NCI-H1092 treated with DMSO at 0.1 percent for 48 hours (cell line): ENCODE measurements at regions not wholly inside any gene's neighbourhood (a gene's known extent, or its start where the extent isn't known, plus 50 kb on each side); places are given as distances from the start of the nearest gene placed in this dataset.
"Not testable (repeated sequence)": the region's sequence is repeated elsewhere in the genome, so short reads cannot be mapped to it uniquely, and the experiment has no call there.

ENCODE experiments used
- DNase-seq: peaks from one replicate; lab custom pipeline; 2025; lab: John Stamatoyannopoulos, UW

GRCh38 chr4:127478271-127478670 is 154.5 kb upstream of the INTU start:
- not testable (repeated sequence) for DNase-seq

DNA sequence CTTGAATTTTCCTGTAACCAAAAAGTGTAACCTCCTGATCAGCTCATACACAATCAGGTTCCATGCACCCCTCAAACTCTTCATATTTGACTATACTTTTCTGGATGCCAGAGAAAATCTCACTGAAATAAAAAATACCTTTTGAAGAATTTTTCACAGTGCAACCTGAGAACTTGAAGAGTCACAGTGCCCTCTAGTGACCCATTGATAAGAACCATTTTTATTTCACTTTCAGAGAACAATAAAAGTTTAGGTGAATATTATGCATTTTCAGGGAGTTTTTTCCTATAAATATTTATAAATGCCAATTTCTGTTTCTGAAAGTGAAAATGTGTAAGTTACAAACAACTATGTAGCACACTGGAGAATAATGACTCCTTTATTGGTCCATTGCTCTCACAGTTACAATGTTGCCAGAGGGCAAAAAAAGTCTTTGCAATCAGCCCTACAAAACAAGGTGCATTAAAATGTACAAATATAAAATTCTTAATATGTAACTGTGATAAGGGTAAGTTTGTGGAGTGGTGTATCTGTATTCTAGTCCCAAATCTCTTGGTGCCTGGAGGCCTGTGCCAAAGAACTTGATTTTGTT is 153.6 kb upstream of the INTU start:
- DNase-seq: peak; percentile 51

DNA sequence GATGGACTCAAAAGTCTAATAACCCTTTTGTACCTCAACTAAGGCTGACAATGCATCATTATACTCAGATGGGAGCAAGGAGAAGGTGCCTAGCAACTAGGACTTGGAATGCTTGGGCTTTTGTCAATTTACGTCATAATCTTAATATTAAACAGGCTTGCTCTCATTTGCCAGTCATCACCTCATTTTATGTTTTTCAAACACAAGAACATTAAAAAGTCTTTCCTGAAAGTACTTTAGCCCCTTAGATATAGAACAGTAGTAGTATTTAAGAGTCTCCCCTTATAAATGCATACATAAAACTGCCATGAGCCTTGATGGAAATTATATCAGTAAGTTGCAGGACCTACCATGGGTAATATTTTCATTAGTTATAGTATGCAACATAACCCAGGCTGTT is 150.7 kb upstream of the INTU start:
- no peak for DNase-seq

DNA sequence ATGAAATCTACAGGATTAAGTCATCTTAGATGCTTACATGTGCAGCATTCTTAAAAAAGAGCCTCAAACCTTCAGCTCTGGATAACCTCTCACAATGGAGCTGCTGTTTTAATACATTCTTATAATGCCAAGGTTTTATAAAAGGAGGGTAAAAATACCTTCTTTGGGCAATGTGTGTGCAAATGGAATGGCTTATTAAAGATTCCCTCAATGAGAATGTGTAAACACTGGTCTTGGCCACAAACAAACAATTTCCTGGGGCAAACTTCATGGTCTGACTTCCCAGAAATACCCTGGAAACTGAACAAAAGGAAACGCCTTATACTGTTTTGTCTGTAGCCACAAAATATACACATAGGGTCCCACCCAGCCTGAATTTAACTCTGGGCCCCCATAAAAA is 148.6 kb upstream of the INTU start:
- DNase-seq: no peak

DNA sequence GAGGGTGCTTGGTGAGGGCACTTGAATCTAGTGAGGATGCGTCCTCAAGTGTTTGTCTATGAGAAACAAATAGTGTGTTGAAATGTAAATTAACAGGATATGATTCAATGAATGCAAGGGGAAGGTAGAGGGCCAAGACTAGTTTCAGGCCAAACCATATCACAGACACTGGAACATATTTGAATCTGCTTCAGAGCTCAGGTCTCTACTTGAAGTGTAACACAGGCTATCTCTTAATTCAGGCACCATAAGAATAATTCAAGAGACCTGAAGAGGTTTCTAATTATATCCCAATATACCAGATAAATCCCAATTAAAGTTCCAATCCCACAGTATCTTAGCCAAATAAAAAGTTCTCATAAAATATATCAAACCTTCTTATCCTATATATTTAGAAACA is 146.5 kb upstream of the INTU start:
- no peak for DNase-seq

- DNase-seq: no peak
Observed at GRCh38 chr4:127491571-127491970, 141.2 kb upstream of the INTU start.

GRCh38 chr4:127496875-127497274 is 135.9 kb upstream of the INTU start:
- DNase-seq: not testable (repeated sequence)

GRCh38 chr4:127498366-127498765 is 134.4 kb upstream of the INTU start:
- DNase-seq: no peak

- no peak for DNase-seq
Observed at GRCh38 chr4:127500242-127500641, 132.5 kb upstream of the INTU start.

GRCh38 chr4:127501103-127501502 is 131.7 kb upstream of the INTU start:
- DNase-seq: no peak

GRCh38 chr4:127503111-127503510 is 129.6 kb upstream of the INTU start:
- DNase-seq: no peak

- peak; percentile 49 for DNase-seq
Observed at GRCh38 chr4:127505203-127505602, 127.6 kb upstream of the INTU start.

- DNase-seq: no peak
Observed at GRCh38 chr4:127506283-127506682, 126.5 kb upstream of the INTU start.

GRCh38 chr4:127509155-127509554 is 123.6 kb upstream of the INTU start:
- DNase-seq: no peak

DNA sequence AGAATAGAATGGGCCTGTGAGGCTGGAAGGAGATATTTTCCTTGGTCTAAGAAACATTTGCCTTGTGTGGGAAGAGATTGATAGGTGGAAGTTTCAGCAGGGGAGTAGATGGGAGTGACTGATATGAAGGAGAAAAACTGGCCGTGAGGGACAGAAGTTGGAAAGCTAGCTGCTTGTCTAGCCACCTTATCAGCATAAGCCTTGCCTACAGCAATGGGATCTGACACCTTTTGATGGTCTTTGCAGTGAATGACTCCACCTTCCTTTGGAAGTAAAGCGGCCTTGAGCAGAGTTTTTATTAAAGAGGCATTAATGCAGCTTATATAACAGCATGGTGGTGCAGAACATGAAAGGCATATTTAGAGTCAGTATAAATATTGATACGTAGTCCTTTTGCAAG is 120.1 kb upstream of the INTU start:
- not testable (repeated sequence) for DNase-seq

- not testable (repeated sequence) for DNase-seq
Observed at GRCh38 chr4:127515259-127515658, 117.5 kb upstream of the INTU start.

DNA sequence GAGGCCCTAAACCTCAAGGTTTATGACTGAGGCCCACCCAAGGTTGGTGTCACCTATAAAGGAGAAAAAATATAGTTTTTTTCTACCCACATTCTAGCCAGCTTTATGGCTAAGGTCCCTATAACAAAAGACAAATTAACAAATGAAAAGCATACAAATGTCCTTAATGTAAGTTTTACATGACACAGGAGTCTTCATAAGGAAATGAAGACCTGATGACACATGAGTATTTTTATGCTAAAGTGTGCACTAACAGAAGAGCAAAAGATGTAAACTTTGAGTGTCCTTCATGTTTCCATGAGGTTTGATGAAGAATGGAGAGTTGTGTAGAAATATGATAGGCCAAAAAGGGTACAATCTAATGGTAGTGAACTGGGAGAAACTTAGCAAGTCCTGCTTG is 114.7 kb upstream of the INTU start:
- DNase-seq: no peak

- DNase-seq: no peak
Observed at GRCh38 chr4:127521463-127521862, 111.3 kb upstream of the INTU start.

- no peak for DNase-seq
Observed at GRCh38 chr4:127523369-127523768, 109.4 kb upstream of the INTU start.

DNA sequence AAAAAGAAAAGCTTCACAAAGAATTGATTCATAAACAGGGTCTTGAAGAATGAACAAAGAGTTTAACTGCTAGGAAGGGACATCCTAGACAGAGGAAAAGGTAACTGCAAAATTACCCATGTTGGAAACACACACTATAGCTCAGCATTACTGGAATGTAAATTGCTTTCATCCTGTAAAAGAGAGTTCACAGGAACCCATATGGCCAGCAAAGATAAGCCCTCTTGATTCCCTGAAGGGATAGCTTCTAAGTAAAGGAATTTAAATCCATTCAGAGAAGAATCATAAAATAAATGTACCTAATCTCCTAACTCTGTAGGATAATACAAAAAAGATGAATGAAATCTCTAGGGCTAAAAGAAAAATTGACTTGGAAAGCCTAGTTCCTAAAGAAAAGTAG is 107.1 kb upstream of the INTU start:
- no peak for DNase-seq

DNA sequence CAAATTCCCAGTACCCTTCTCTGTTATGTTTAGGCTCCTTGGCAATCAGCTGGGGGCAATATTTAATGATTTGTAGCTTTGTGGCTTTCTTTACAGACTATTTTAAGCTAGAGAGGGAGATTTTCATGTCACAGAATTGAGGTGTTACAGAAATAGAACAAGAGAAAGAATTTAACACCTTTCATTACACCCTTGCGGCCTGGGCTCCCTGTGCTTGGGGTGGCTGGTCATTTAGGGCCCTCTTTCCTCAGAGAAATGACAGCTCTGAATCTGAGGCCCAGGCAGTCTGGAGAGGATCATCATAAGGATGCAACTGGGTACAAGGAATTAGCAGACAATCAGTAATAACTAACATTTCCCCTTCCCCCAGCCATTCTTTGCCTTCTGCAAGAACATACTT is 104.5 kb upstream of the INTU start:
- DNase-seq: no peak

DNA sequence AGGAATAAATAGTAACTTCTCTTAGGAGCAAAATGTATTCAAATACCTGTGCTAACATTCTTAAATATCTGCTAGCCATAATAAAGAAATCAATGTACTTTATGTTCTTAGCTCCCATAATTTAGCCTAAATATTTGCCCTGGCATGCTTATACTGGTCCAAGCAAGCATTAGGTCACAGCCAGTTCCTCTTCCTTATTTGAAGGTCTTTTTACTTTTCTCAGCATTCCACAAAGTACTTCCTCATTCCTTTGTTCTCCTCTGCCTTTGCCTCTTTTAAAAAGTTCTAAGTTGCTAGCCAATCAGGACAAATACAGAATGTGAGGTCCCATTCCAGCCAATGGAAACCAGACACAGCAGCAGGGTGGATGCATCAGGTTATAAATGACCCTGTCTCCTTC is 102.9 kb upstream of the INTU start:
- DNase-seq: not testable (repeated sequence)

- peak; percentile 43 for DNase-seq
Observed at GRCh38 chr4:127533028-127533700, 99.6 kb upstream of the INTU start.
